ENCODE measurements at regions not wholly inside any gene's neighbourhood (a gene's known extent, or its start where the extent isn't known, plus 50 kb on each side); places are given as distances from the start of the nearest gene placed in this dataset.

GRCh38 chr2:122388208-122388607 is 632.8 kb downstream of the TSN start (continued):
- TF ChIP-seq ZNF79 (CRISPR knock-in tag; IDR thresholded peaks at IDR 0.05; ENCODE audit: low read depth) (no peak), DMBX1 (CRISPR knock-in tag; IDR thresholded peaks at IDR 0.05; ENCODE audit: borderline replicate concordance) (no peak), KLF16 (IDR thresholded peaks at IDR 0.05) (no peak), IRF1 (CRISPR knock-in tag; IDR thresholded peaks at IDR 0.05; ENCODE audit: borderline replicate concordance) (no peak), RBM14 (IDR thresholded peaks at IDR 0.05; ENCODE audit: borderline replicate concordance, insufficient read depth, low read depth, low read length) (no peak), PYGO2 (tag; IDR thresholded peaks at IDR 0.05) (no peak), BRD9 (IDR thresholded peaks at IDR 0.05; ENCODE audit: low read depth, partially characterized antibody) (no peak), EZH2 (IDR thresholded peaks at IDR 0.05; ENCODE audit: borderline replicate concordance, low read depth, low read length) (no peak), EP400 (IDR thresholded peaks at IDR 0.05) (no peak)

GRCh38 chr2:122389694-122390093 is 634.2 kb downstream of the TSN start:
- intact Hi-C loops (cut with micrococcal nuclease), result no loop called here
- Histone ChIP-seq H3K9me1 (ENCODE audit: control insufficient read depth, insufficient read depth, low read length) (no peaks in the 10 kb centered on the region), H3K27ac (ENCODE audit: extremely low read depth, low read depth, low read length) (no peak overlapping the region), H4K20me1 (replicated peaks; ENCODE audit: control insufficient read depth, insufficient read depth, low read length) (no peaks in the 10 kb centered on the region), H3K4me2 (ENCODE audit: insufficient read depth, low read length) (no peak overlapping the region), H3K4me3 (no peak overlapping the region), H3K36me3 (ENCODE audit: control insufficient read depth, insufficient read depth, low read length) (no peaks in the 10 kb centered on the region), H3K79me2 (ENCODE audit: control insufficient read depth, insufficient read depth, low read length) (no peaks in the 10 kb centered on the region), H3K27me3 (ENCODE audit: control insufficient read depth in 2 of 2, insufficient read depth in 2 of 2, low read length in 2 of 2) (no peaks in the 10 kb centered on the region), H3K9me3 (replicated peaks; ENCODE audit: control insufficient read depth, insufficient read depth, low read depth, low read length) (no peaks in the 10 kb centered on the region), H3K9ac (ENCODE audit: insufficient read depth in 1 of 2, low read depth in 2 of 2, low read length in 2 of 2) (no peak overlapping the region), H3K4me1 (replicated peaks in 1 of 2; ENCODE audit: control insufficient read depth in 2 of 2, insufficient read depth in 2 of 2, low read length in 2 of 2) (no peaks in the 10 kb centered on the region), H2AFZ (ENCODE audit: low read depth, low read length) (no peak overlapping the region)
- ATAC-seq, result no peak
- BruUV-seq (replicated peaks), result no TSS peak
- FAIRE-seq, result no peak
- in situ Hi-C loops (cut with MboI), result no loop called here
- CTCF ChIA-PET (ENCODE audit: low intra/inter-chr PET ratio), result no interaction called here
- no peak for DNase-seq (ENCODE audit: extremely low read depth in 1 of 4, low spot score in 3 of 4)
- POLR2A ChIA-PET, result no interaction called here
- WGBS (ENCODE audit: insufficient coverage, low coverage, missing lambda C conversion rate), result 1% methylated on average over 4 of the region's 4 CpGs
- TF ChIP-seq MEIS2 (IDR thresholded peaks at IDR 0.05; ENCODE audit: partially characterized antibody), result no peak
- TF ChIP-seq ZNF695 (CRISPR knock-in tag; IDR thresholded peaks at IDR 0.05), result no peak
- no peak for TF ChIP-seq ZBTB8A (IDR thresholded peaks at IDR 0.05; ENCODE audit: partially characterized antibody)
- TF ChIP-seq SMARCA5 (IDR thresholded peaks at IDR 0.05), result no peak
- no peak for TF ChIP-seq EWSR1 (IDR thresholded peaks at IDR 0.05; ENCODE audit: borderline replicate concordance, low read depth, partially characterized antibody)
- no peak for TF ChIP-seq TAF1 (IDR thresholded peaks at IDR 0.05; ENCODE audit: control insufficient read depth, extremely low read depth, insufficient read depth, low read length, severe bottlenecking)
- no peak for TF ChIP-seq DPF2 (IDR thresholded peaks at IDR 0.05)
- TF ChIP-seq PML (IDR thresholded peaks at IDR 0.05; ENCODE audit: low read length), result no peak
- no peak for TF ChIP-seq AFF4 (CRISPR knock-in tag; IDR thresholded peaks at IDR 0.05)
- no peak for TF ChIP-seq ZFPM2 (CRISPR knock-in tag; IDR thresholded peaks at IDR 0.05)
